ENCODE measurements at regions not wholly inside any gene's neighbourhood (a gene's known extent, or its start where the extent isn't known, plus 50 kb on each side); places are given as distances from the start of the nearest gene placed in this dataset.

- DNase-seq, result no peak
Observed at GRCh38 chr11:91421641-91422040, 803.0 kb upstream of the FAT3 start.

GRCh38 chr11:91407842-91408241 is 816.8 kb upstream of the FAT3 start:
- no peak for DNase-seq

DNA sequence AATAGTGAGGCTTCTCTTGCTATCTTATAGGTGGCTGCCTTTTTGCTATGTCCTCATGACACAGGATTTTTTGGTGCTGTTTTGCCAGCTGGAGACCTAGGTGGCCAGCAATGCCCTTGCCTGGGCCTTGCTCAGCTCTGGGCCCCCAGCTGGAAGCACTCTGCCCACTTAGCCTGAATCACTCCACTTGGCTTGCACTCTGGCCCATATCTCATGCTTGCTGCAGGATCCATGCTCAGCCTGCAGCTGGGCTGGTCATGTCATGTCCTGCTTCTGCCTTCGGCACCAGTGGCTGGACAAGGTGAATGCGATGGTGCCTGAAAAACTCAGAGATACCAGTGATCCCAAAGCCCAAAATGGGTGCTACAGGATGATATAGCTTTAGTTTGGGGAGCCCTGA is 818.6 kb upstream of the FAT3 start:
- no peak for DNase-seq

GRCh38 chr11:91404344-91404743 is 820.3 kb upstream of the FAT3 start:
- no peak for DNase-seq

- no peak for DNase-seq
Observed at GRCh38 chr11:91397134-91397468, 827.5 kb upstream of the FAT3 start.

DNA sequence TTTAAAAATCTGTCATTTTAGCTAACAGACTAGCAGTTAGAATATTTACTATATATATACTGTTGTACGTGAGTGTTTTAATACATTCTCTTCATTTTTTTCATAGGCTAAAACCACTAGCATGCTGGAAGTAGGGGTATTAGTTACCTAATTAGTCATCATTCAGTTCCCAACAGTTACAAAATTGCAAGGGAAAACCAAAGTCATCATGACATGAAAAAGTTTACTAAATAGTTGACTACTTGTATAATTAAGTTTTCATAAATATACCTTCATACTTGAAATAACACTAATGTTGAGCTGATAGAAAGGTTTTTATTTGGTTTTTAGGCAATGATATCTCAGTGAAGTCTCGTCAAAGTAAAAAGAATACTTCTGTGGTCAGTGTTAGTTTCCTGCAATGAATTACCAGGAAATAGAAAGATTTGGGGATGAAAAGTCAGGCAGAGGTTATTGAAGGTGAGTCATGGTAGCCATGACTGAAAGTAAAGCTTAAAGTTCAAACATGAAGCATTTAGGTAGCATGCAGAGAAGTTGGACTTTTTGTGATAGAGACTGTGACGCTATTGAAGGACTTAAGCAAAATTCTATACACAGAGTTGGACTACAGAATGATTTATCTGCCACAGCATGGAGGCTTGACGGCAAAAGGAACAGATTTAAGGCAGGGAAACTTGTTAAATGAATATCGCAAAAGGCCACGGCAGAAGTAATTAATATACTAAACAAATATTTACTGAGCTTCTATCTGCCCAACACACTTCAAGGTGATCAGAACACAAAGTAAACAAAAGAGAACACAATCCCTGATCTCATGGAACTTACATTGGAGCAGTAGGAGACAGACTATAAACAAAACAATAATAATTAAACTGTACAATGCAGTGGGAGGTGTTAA is 828.1 kb upstream of the FAT3 start:
- no peak for DNase-seq

GRCh38 chr11:91394727-91395414 is 829.7 kb upstream of the FAT3 start:
- no peak for DNase-seq

- no peak for DNase-seq
Observed at GRCh38 chr11:91394073-91394726, 830.4 kb upstream of the FAT3 start.

- no peak for DNase-seq
Observed at GRCh38 chr11:91382946-91383345, 841.7 kb upstream of the FAT3 start.

DNA sequence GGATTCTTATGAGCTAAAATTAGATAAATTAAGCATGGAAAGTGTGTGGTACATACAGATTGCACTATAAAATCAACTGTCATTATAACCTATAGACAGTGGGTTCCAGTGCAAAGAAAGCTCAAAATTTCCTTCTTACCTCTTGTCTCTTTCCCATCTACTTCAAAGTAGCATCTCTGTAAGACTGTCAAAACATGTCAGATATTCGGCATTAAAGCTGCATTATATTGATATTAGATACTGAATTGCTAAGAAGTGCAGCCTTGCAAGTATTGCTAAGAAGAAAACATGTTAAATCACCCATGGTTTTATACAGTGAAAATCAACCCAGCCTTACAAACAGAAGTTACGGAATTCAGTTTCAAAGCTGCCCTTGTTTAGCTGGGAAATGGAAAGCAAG is 849.8 kb upstream of the FAT3 start:
- no peak for DNase-seq

GRCh38 chr11:91373497-91373896 is 851.1 kb upstream of the FAT3 start:
- no peak for DNase-seq

DNA sequence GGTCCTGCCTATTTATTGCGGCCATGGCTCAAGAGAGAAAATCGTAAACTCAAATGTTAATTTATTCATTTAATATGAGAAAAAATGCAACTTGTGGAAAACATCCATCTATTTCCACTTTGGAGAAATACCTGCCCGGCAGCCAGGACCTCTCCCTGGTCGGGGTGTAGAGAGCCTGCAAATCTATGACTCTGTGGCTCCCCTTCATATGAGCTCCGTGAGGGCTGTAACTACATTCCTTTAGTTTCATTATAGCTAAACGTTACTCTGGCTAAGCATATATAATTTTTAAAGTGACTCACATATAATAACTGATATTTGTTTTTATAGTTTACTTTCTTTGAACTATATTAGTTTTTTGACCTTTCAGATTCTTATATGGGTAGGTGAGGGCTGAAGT is 857.8 kb upstream of the FAT3 start:
- no peak for DNase-seq

- DNase-seq, result no peak
Observed at GRCh38 chr11:91365986-91366585, 858.5 kb upstream of the FAT3 start.

DNA sequence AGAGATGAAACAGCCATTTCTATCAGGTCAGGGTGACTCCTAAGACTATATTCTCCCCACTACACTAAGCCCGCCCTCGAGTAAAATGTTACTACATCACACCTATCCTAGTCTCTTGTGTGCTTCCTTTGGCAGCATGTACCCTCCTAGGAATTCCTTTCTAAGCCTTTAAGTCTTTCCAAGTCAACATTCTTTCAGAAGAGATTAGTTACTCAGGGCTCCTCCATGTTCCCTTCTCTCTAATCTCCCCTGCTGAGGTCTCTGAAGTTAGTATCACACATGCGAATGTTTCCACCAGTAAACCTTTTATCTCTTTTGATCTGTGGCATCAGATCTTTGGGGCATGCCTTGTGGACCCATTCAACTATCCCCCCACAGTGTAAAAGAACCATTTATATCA is 873.7 kb upstream of the FAT3 start:
- DNase-seq, result no peak

- DNase-seq, result no peak
Observed at GRCh38 chr11:91326751-91327150, 897.9 kb upstream of the FAT3 start.

- no peak for DNase-seq
Observed at GRCh38 chr11:91326280-91326679, 898.3 kb upstream of the FAT3 start.

DNA sequence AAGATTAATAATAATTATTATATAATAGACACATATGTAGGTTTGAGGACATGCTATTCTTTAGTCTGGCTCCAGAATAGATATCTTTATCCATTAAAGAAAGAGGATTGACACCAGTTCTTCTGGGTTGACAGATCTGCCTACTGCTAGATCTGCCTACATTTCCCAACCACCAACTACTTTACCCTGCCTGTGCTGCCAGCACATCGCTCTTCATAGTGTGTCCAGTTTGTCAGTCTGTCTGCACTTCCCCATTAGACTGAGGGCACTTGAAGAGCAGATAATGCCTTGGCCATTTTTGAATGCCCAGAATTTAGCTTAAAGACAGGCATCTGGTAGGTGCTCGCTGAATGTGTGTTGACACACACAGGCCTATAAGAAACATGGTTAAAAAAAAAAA is 910.1 kb upstream of the FAT3 start:
- no peak for DNase-seq

- no peak for DNase-seq
Observed at GRCh38 chr11:91312541-91312940, 912.1 kb upstream of the FAT3 start.

- no peak for DNase-seq
Observed at GRCh38 chr11:91310085-91310484, 914.5 kb upstream of the FAT3 start.

DNA sequence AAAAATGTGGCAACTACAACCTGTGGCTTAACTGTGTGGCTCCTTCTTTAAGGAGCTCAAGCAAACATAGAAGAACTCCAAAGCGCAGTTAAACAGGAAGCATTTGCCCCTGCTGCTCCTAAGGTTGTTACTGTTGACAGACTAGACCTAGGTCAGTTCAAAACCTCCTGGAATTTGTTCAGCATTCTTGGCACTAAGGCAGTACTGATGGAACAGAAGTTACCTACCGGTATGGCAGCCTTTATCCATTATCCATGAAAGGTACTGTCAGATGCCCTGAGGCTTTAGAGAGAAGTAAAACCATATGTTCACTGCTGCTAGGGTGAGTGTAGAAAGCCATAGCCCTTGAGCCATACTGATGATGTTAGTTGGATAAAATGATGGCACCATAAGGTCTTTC is 916.5 kb upstream of the FAT3 start:
- no peak for DNase-seq

DNA sequence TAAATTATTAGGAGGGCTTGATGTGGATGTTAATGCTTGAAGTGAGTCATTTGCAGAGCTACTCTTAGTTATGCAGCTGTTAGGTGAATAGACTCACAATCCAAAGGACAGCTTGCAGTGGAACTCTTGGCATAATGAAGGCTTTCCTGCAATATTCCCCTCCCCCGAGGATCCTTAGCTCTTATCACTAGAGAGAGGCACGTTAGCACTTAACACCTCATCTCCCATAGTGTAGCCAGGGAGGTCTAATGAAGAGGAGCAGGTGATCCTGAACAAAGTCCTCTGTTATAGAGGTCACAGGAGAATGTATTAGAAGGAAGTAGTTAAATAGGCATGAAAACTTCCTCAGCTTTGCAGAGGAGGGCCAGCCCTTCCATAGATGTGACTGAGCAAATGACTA is 919.2 kb upstream of the FAT3 start:
- DNase-seq, result no peak

- no peak for DNase-seq
Observed at GRCh38 chr11:91303749-91304148, 920.9 kb upstream of the FAT3 start.

- DNase-seq, result no peak
Observed at GRCh38 chr11:91299980-91300379, 924.6 kb upstream of the FAT3 start.

DNA sequence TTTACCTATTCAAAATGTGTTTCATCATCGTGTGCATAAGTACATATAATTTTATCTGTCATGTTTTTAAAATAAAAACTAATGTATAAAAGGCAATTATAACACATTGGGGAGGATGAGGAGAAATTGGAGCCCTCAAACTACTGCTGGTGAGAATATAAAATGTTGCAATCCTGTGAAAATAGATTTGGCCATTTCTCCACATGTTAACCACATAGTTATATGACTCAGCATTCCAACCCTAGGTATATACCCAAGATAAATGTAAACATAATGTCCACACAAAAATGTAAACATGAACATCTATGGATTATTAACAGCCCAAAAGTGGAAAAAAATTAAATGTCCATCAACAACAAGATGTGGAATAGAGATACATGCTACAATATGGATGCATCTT is 928.0 kb upstream of the FAT3 start:
- DNase-seq, result no peak
